ENCODE measurements at regions not wholly inside any gene's neighbourhood (a gene's known extent, or its start where the extent isn't known, plus 50 kb on each side); places are given as distances from the start of the nearest gene placed in this dataset.

DNA sequence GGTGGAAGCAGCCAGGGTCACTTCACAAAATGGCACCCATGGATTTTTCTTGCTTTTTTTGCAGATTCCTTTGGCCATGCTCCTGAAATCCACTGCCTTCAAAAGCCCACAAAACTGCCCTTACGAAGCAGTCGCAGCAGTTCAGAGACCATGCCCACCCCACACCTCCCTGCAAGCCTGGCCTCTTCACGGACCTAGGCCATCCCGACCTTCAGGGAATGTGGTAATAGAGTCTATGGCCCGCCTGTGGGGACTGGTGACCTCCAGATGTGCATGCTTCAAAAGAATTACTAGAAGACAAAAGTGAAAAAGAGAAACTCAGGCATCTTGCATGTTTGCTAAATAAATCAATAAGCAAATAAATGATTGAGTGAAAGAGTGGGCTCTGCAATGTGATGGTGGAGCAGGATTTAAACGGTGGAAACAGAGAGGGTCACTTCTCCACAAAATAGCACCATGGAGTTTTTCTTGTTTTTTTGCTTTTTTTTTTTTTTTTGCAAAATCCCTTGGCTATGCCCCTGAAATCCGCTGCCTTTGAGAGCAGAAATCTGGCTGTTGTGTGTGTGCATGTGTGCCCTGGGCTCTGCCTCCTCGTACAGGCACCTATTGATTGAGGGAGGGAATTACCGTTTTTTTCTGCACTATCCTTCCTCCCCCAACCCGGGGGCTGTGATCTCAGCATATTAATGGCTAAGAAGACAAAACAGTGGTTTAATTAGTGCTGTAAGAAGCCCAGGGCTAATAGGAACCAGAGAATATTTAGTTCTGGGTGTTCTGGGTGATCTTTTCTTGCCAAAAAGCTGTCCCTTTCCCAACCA lies 107.4 kb downstream of the PXDC1 start:
- DNase-seq (ENCODE audit: low spot score): no peak

DNA sequence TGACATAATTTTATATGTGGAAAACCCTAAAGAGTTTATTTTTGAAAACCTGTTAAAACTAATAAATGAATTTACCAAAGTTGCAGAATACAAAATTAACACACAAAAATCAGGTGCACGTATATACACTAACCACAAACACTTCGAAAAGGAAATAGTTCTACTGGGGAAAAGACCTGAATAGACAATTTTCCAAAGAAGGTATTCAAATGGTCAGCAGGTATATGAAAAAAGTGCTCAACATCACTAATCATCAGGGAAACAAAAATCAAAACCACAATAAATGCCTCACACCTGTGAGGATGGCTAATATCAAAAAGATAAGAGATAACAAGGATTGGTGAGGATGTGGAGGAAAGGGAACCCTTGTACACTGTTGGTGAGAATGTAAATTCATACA lies 110.6 kb downstream of the PXDC1 start:
- no peak for DNase-seq (ENCODE audit: low spot score)

DNA sequence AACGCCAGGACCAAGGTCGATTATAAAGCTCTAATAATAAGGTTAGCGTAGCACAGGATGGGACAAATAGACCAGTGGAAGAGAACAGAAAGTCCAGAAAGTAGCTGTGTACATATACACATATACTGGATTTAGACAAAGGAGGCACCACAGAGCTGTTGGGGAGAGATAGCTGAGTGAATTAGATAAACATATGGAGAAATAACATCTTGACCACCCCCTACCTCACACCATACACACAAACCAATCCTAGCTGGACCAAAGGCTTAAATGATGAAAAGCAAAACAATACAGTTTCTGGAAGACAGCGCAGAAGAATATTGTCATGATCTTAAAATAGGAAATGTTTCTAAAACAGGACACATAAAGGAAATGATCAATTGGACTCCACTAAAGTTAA lies 112.9 kb downstream of the PXDC1 start:
- DNase-seq (ENCODE audit: low spot score): no peak

DNA sequence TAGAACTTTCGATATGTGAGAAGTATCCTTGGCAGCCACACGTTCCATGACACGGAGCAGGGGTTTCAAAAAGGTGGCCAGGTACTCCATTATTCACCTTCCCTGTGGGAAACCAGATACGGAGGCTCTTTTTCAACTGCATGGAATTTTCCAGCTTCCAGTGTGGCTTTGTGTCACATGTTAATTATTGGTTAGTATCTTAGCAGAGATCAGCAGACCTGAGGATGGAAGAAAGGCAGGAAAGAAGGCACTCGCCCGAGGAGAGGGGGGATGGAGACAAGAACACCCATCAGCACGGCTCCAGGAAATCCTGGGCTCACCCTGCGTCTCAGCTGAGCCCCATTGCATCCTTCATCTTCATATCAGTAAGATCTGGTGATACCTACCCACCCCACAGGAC lies 115.5 kb downstream of the PXDC1 start:
- DNase-seq (ENCODE audit: low spot score): no peak

DNA sequence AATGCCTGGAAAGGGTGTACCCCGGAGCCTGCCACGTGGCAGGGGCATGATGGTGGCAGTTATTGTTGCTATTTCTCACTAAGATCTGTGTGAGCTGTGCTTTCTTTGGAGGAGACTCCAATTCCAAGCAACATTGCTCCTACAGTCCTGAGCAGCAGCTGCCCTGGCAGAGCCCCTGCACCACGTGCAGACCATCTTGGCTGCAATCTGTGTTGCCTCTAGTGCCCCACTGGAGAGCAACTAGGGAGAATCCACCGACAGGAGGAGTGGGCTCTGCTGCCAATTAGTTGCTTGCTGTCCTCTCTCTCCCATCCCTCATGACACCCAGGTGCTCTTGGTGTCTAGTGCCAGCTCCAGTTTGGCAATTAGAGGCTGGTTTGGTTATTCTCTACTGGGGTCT lies 116.0 kb downstream of the PXDC1 start:
- no peak for DNase-seq (ENCODE audit: low spot score)

DNA sequence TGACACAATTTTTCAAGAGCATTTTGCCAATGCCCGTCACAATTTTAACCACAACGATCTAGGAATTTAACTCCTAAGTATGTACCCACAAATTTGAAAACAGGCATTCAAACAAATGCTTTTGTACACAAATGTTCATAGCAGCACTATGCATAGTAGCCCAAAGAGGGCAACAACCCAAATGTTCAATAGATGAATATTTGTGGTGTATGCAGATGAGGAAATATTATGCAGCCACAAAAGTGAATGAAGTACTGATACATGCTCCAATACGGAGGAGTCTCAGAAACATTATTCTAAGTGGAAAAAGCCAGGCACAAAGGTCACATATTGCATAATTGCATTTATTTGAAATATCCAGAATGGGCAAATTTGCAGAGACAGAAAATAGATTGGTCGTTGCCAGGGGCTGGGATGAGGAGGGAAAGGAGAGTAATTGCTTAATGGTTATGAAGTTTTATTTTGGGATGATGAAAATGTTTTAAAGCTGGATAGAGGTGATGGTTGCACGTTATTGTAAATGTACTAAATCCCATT lies 117.2 kb downstream of the PXDC1 start:
- no peak for DNase-seq (ENCODE audit: low spot score)

DNA sequence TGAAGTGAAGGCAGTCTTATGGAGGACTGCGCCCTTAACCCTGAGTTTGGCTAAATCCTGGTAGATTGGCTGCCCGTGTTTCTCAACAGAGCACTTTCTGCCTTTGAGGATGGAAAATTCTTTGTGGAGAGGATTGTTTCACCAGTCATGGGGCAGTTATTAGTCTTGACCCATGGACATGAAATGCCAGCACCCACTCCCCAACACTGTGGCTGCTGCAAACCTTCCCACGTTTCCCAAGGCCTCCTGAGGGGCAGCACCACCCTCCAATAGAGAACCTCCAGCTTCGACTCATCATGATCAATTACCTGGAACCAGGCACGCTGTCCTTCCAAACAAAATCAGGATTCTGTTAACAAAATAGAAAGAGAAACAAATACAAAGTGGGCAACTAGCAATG lies 117.8 kb downstream of the PXDC1 start:
- DNase-seq (ENCODE audit: low spot score): no peak

DNA sequence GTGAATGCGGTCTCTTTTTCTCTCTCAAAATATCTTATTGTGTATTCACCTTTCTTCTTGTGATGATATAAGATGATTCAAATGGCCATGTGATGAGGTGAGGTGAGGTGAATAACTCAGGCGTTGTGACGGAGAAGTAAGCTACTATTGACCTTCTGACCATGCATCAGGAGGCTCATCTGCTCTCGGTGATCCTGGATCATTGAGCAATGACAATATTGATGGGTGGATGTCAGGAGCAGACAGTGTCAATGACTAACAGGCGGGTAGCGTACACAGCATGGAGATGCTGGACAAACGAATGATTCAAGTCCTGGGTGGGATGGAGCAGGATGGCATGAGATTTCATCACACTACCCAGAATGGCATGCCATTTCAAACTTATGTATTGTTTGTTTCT lies 119.6 kb downstream of the PXDC1 start:
- DNase-seq (ENCODE audit: low spot score): no peak

DNA sequence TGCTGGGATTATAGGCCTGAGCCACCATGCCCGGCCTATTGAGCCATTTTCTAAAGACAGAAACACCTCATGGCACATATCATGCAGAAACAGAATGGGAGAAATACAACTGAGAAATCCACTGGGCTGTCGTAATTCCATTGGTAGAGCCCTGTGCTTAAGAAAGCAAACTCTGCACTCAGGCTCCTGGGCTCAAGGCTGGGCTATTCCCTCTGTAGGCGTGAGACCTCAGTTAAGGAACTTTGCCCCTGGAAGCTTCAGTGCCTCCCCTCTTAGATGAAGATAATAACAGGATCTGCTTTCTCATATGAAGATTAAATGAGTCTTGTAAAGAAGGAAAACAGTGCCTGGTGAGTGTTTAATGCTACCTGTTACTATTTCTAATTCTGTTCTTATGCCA lies 120.3 kb downstream of the PXDC1 start:
- no peak for DNase-seq (ENCODE audit: low spot score)

DNA sequence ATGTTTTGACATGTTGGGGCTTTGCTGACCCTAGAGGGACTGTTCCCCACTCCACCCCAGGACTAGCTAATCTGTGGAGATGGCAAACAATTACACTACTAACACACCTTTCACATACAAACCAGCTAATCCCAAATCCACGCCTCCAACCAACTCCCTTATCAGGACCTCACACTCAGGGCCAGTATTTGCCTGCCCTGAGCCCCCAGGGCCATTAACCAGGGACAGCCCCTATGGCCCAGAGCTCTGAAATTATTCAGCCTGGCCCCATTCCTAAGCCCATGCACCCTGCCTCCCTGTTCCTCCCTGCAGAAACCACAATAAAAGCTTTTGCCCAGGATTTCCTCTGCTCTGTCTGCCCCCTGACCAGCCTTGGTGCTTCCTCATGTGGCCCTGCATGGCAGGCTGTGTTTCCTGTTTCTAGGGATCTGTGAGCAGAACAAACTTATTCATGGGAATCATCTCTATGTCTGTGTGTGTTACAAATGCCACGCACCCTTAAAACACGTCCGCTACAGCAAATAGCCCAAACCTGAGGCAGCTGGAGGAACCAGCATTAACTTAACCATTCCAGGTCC lies 121.2 kb downstream of the PXDC1 start:
- no peak for DNase-seq (ENCODE audit: low spot score)

DNA sequence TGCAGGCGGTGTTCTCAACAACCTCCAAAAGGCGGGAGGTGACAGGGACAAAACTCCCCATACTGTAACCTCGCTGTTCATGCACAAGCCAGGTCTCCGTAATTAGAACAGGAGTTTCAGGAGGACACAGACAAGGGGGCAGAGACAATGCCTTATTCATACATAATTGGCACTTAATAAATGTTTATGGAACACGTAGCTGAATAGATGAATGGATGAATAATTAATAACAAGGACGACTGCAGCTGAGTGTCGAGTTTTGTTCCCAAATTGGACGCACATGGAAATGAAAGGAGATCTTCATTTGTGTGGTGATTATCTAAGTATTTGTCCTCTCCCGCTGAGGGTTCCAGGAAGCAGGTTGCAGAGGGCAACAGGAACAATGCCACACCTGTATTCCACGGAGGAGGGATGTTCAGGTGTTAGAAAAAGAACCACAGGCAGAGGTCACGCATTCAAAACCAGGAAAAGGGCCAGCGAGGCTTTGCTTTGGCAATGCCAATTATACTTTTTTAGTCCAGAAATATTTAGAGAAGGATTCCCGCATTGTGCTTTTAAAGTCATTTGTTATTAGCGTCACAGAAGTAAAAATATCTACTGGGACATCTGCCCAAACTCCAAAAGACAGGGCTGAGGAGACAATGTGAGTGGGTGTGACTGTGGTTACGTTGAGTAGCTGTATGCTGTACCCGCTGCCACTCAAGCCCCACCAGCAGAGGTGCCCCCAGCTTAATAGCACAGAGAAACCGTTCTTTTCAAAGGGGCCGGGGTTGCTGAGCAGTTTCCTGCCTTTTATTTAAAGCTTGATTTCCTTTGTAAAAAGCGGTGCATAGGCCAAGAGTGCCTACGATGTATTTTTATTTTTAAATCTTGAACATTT lies 123.3 kb downstream of the PXDC1 start:
- DNase-seq (ENCODE audit: low spot score): no peak

DNA sequence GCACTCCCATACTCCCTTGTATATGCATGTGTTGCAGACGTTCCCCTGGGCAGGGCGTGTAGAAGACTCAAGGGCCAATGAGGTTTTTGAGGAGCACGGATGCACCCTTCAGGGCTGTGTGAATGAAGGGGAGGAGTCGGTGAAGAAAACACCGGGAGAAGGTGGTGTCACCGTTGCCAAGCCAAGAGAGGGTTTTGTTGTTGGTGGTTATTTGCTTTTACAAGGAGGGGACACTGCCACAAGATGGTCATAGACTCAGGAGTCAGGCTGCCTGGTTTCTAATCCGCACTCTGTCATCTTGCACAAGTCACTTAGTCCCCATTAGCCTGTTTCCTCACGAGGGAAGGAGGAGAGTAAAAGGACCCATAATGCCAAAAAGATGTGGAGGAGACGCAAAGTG lies 124.0 kb downstream of the PXDC1 start:
- no peak for DNase-seq (ENCODE audit: low spot score)

DNA sequence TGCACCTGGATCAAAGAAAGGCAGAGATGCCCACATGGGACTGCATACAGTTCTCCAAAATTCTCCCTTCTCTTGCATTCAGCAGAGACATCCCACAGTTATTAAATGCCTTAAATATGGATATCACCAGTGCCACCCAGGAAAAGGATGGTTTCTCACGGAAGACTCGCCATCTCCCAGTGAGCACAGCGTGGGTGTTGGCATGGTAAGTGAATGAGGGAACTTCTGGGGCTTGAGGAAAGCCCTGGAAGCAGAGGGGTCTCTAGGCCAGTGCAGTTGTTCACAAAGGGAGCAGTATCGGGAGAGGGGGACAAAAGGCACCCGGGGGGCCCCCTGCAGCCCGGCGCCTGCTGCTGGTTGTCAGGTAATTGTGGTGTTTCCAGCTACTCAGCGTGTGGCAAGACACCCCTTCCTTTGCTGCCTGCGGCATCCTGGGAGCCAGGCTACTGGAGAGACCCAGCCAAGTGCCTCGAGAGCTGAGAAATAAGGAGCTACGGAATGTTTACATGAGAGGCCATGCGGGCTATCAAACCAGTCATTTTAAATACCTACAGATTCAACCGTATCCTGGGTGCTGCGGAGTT lies 125.4 kb downstream of the PXDC1 start:
- no peak for DNase-seq (ENCODE audit: low spot score)

DNA sequence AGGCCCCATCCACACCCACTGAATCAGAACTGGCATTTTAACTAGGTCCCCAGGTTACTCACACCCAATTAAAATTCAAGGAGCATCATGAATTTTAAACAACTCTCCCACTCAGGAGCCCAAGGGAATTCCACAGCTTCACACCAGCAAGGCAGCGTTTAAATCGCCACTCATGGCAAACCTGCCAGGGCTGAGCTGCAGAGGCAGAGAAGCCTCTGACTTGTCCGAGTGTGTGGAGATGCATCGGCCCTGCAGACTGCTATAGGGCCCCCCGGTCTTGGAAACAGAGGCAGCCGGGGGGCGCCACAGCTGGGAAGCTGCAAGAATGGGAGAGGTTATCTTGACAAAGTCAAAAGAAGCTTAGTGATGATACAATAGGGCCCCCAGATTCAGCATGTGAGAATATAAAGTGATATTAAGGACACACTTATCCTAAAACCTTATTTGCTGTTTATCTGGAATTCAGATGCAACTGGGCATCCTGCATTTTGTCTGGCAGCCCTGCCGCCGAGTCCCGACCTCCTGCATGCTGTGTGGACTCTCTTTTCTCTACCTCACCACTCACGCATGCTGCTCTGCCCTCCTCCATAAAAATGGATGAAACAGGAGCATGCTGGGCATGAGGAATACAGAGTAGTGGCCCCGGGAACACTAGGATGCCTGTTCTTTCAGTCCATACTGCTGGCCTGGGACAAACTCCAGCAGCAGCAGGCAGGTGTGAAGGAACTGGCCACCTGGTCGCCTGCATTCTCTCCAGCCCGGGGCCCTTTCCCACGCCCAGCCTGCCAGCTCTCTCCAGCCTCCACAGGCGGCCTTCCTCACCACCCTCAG lies 126.1 kb downstream of the PXDC1 start:
- no peak for DNase-seq (ENCODE audit: low spot score)

DNA sequence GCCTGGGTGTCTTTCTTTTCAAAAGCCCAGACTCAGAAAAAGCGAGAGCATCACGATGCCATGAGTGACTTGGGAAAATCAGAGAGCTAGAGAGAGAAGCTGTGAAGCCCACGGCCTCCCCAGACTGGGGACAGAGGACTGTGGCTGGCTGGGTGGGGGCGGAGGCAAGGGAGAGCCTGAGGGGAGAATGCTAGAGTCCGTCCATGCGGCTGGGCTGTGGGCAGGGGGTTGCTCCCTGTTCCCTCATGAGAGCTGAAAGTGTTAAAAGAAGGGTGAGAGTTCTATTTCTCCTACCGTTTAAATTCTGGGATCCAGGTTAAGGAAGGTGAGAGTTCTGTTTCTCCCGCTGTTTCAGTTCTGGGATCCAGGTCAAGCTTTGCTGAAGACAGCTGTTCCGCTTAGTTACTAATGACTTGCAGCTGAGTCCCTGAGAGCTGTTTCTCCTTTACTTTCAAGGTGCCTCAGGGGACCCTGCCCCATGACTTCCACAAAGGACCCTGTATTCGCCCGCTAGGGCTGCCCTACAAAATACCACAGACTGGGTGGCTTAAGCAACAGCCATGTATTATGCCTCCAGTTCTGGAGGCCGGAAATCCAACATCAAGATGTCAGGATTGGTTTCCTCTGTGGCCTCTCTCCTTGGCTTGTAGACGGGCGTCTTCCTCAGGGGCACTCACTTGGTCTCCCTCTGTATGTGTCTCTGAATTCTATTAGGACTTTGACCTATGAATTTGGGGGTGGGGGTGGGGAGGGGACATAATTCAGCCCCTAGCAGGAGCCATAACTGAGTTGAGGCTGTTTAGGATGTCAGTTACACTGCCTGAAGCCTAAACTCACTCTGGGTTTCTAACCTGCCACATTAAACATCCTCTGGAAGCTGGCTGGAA lies 127.0 kb downstream of the PXDC1 start:
- no peak for DNase-seq (ENCODE audit: low spot score)

DNA sequence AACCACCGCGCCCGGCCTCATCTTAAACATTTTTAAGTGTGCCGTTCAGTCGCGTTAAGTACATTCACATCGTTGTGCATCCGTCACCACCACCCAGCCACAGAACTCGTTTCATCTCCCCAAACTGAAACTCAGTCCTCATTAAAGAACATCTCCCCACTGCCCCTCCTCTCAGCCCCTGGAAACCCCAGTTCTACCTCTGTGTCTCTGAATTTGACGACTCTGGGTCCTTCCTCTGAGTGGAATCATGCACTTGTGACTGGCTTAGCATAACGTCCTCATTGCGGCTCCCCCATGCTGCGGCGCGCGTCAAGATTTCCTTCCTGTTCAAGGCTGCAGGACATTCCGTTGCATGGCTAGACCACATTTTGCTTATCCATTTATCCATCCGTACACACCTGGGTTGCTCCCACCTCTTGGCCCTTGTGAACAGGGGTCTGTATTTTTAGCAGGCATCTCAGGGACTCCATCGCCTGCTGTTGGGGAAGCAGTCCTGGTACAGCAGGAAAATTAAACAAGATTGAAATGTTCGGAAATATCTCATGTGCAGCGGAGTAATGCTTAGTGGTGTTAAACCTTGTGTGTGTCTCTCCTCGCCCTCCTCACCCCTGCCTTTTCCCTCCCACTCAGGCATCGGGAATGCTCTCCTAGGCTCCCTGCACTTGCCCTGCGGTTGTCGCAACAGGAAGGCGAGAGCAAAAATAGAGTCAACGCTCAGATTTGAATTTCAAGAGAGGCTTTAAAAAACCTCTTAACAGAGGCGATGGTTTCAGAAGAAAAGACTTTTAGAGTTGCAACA lies 127.9 kb downstream of the PXDC1 start:
- DNase-seq (ENCODE audit: low spot score): no peak

DNA sequence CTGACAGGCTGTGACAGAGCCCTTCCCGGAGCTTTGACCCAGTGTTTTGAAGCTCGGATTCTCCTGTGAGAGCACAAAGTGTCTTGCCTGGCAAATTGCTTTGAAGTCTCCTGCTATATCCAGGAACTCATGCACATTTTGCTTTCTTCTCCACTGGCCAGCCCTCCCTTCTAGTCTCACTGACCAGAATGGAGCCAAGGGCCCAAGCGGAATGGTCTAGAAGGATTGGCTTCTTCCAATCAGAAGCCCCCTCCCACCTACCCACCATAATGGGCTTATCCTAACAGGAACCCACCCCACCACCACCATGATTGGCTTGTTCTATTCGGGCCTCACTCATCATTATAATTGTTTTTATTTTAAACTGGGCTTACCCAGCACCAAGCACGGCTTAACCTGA lies 130.1 kb downstream of the PXDC1 start:
- no peak for DNase-seq (ENCODE audit: low spot score)

DNA sequence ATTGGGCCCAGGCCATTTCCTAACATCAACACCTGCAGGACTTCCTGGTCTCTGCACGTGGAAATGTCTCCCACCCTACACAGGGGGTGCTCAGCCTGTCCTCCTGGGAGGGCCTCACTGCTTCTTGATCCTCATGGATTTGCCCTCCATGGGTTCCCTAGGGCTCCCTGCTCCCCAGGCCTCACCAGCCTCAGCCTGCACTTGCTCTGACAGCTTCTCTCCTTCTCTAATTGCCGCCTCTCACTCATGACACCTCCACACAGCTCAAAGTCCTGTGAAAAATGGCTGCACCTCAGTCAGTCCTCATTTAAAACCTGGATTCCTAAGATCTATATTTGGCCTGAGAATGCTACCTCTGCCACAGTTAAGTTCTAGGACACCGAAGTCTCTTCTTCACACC lies 130.6 kb downstream of the PXDC1 start:
- no peak for DNase-seq (ENCODE audit: low spot score)

DNA sequence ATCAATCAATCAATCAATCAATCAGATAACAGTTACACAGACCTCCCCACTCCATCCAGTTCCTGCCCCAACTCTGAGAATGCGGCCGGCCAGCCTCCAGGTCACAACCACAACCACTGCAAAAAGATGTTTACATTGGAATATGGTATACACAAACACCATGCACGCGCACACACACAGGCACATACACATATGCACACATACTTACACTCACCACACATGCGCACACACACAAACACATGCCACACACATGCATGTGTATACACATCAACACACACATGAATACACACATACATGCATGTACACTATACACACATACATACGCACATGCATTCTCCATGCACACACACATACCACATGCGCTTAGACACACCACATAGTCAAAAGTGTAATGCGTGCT lies 131.1 kb downstream of the PXDC1 start:
- DNase-seq (ENCODE audit: low spot score): no peak

DNA sequence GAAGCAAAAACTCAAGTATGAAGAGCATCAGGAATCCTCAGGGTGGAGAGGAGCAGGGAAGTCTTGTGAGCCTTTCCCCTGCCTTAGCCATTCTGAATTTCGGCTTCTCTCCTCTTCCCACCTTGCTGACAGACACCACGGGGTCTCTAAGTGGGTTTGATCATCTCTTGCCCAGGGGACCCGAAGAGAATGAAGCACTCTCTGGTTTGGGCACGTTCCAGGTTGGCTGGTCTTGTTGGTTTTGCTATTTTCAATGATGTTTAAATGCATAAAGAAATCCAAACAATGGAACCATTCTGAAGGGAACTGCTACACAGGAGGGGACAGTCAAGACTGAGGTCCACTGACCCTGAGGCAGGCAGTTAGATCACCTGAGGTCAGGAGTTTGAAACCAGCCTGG lies 131.7 kb downstream of the PXDC1 start:
- no peak for DNase-seq (ENCODE audit: low spot score)
